Ammon's horn (tissue), 1 donor: ENCODE measurements at regions not wholly inside any gene's neighbourhood (a gene's known extent, or its start where the extent isn't known, plus 50 kb on each side); places are given as distances from the start of the nearest gene placed in this dataset.

Experiments used
- DNase-seq: peaks from one replicate; pipeline ENCODE4 v3.0.0-alpha.2; 2016; ENCODE audit warnings: low spot score

- no peak for DNase-seq
These were observed 119.1 kb downstream of the NDUFA10 start for GRCh38 chr2:239905884-239906654.

GRCh38 chr2:239905306-239905705 lies 119.8 kb downstream of the NDUFA10 start:
- DNase-seq: no peak

- DNase-seq: no peak
These were observed 120.6 kb downstream of the NDUFA10 start for GRCh38 chr2:239904496-239904895.

GRCh38 chr2:239903803-239904202 lies 121.3 kb downstream of the NDUFA10 start:
- DNase-seq: no peak

GRCh38 chr2:239903210-239903609 lies 121.9 kb downstream of the NDUFA10 start:
- DNase-seq: no peak

- no peak for DNase-seq
These were observed 122.4 kb downstream of the NDUFA10 start for GRCh38 chr2:239902749-239903201.

- DNase-seq: no peak
These were observed 126.7 kb downstream of the NDUFA10 start for GRCh38 chr2:239898292-239898925.

- DNase-seq: no peak
These were observed 127.4 kb downstream of the NDUFA10 start for GRCh38 chr2:239897596-239898235.

- no peak for DNase-seq
These were observed 129.1 kb downstream of the NDUFA10 start for GRCh38 chr2:239896075-239896474.

- peak; percentile 57 for DNase-seq
These were observed 129.5 kb downstream of the NDUFA10 start for GRCh38 chr2:239895669-239896068.

- no peak for DNase-seq
These were observed 130.0 kb downstream of the NDUFA10 start for GRCh38 chr2:239895116-239895515.

- DNase-seq: no peak
These were observed 130.9 kb downstream of the NDUFA10 start for GRCh38 chr2:239894276-239894675.

GRCh38 chr2:239893236-239893515 lies 132.0 kb downstream of the NDUFA10 start:
- DNase-seq: no peak

GRCh38 chr2:239892441-239893235 lies 132.5 kb downstream of the NDUFA10 start:
- DNase-seq: no peak

GRCh38 chr2:239891698-239892097 lies 133.4 kb downstream of the NDUFA10 start:
- DNase-seq: no peak

GRCh38 chr2:239890206-239890746 lies 134.9 kb downstream of the NDUFA10 start:
- no peak for DNase-seq

- DNase-seq: peak; percentile 73
These were observed 135.5 kb downstream of the NDUFA10 start for GRCh38 chr2:239889641-239890121.

- DNase-seq: no peak
These were observed 137.5 kb downstream of the NDUFA10 start for GRCh38 chr2:239887604-239888003.

- DNase-seq: no peak
These were observed 138.4 kb downstream of the NDUFA10 start for GRCh38 chr2:239886781-239887180.

- DNase-seq: no peak
These were observed 140.3 kb downstream of the NDUFA10 start for GRCh38 chr2:239884875-239885274.

GRCh38 chr2:239884051-239884405 lies 141.1 kb downstream of the NDUFA10 start:
- DNase-seq: no peak
